GM12878 (cell line): ENCODE measurements at regions not wholly inside any gene's neighbourhood (a gene's known extent, or its start where the extent isn't known, plus 50 kb on each side); places are given as distances from the start of the nearest gene placed in this dataset.

Experiments used
- ATAC-seq: fragments of 200-7000 bp; cut with Tn5 transposase; 3 replicates; pipeline ENCODE4 v1.9.1; 2020; ENCODE audit warnings: mild to moderate bottlenecking, moderate library complexity
- BruUV-seq: library from RNA; stranded (reverse); fragments of 400-500 nt; replicated peaks from 2 replicates; lab custom pipeline; 2021; lab: Mats Ljungman, UMichigan
- CTCF ChIA-PET: fragments of 300-600 bp; sonication (Branson Sonifier 250); formaldehyde crosslinking; extraction: SDS; loops from one replicate; lab custom pipeline; 2021; ENCODE audit warnings: inconsistent platforms; lab: Yijun Ruan, JAX
- POLR2A ChIA-PET: fragments of 350-600 bp; formaldehyde crosslinking; extraction: SDS; loops from one replicate; lab custom pipeline; 2021; ENCODE audit warnings: inconsistent platforms; lab: Charles Lee
- RAD21 ChIA-PET: fragments of 300-600 bp; sonication (Branson Sonifier 250); formaldehyde crosslinking; loops from one replicate; lab custom pipeline; 2023; ENCODE audit warnings: antibody characterized with exemption; ENCODE audit not compliant: unreplicated experiment; lab: Charles Lee
- SMC1A ChIA-PET: fragments of 300-600 bp; sonication (Branson Sonifier 250); formaldehyde crosslinking; loops from one replicate; lab custom pipeline; 2023; ENCODE audit not compliant: unreplicated experiment, uncharacterized antibody; lab: Charles Lee
- DNase-seq: peaks from one replicate; pipeline ENCODE4 v3.0.0-alpha.2; 2011; ENCODE audit warnings: low read depth, low spot score
- FAIRE-seq: peaks from 3 replicates; lab custom pipeline; 2011; peaks lifted over from hg19 to GRCh38; lab: Jason Lieb, UNC
- H2AFZ ChIP-seq: 2 replicates; pipeline ENCODE4 v1.6.0; 2011; ENCODE audit warnings: low read depth, low read length, control low read depth; ENCODE audit not compliant: control insufficient read depth
- H3K27ac ChIP-seq: 2 replicates; pipeline ENCODE4 v1.5.1; 2011; ENCODE audit warnings: control low read depth; ENCODE audit not compliant: control insufficient read depth, insufficient read depth
- H3K27me3 ChIP-seq, 2 experiments: replicated peaks in 1 of 2; 2 replicates each; pipeline versions ENCODE4 v1.6.0 to v1.6.1; 2011; ENCODE audit warnings: low read length in 1 of 2; ENCODE audit not compliant: control insufficient read depth in 2 of 2, insufficient read depth in 2 of 2
- H3K36me3 ChIP-seq, 2 experiments: 2 replicates each; pipeline ENCODE4 v1.5.1; 2011; ENCODE audit warnings: low read length in 1 of 2; ENCODE audit not compliant: control insufficient read depth in 2 of 2, insufficient read depth in 2 of 2
- H3K4me1 ChIP-seq: 2 replicates; pipeline ENCODE4 v1.6.1; 2011; ENCODE audit warnings: mild to moderate bottlenecking, low read length, moderate library complexity, mixed read lengths; ENCODE audit not compliant: control insufficient read depth, insufficient read depth
- H3K4me2 ChIP-seq: 2 replicates; pipeline ENCODE4 v1.6.0; 2011; ENCODE audit warnings: control low read depth; ENCODE audit not compliant: control insufficient read depth, insufficient read depth
- H3K4me3 ChIP-seq: fragments of 200-600 bp; sonication (generic); 2 replicates; pipeline ENCODE4 v1.5.1; 2016
- H3K79me2 ChIP-seq: 2 replicates; pipeline ENCODE4 v1.6.0; 2011; ENCODE audit warnings: low read length; ENCODE audit not compliant: control insufficient read depth, insufficient read depth
- H3K9ac ChIP-seq: 2 replicates; pipeline ENCODE4 v1.8.0; 2011; ENCODE audit warnings: low read length, control low read depth, mixed read lengths; ENCODE audit not compliant: control insufficient read depth, insufficient read depth
- H3K9me3 ChIP-seq: replicated peaks from 3 replicates; pipeline ENCODE4 v1.5.1; 2011; ENCODE audit warnings: mild to moderate bottlenecking, low read length; ENCODE audit not compliant: control insufficient read depth, insufficient read depth
- H4K20me1 ChIP-seq: 2 replicates; pipeline ENCODE4 v1.6.0; 2011; ENCODE audit not compliant: control insufficient read depth, insufficient read depth
- BHLHE40 ChIP-seq, 2 experiments: fragments of 450-650 bp in 1 of 2; IDR thresholded peaks; 2 replicates each; pipeline ENCODE4 v1.6.1; 2011 to 2017; ENCODE audit warnings: low read depth in 2 of 2, borderline replicate concordance in 1 of 2, improper control_type of control experiment in 1 of 2, low read length in 1 of 2, mild to moderate bottlenecking in 1 of 2
- GABPA ChIP-seq: IDR thresholded peaks from 2 replicates; pipeline ENCODE4 v1.6.1; 2014; ENCODE audit warnings: antibody characterized with exemption, low read depth, mild to moderate bottlenecking, inconsistent platforms
- IRF3 ChIP-seq: fragments of 450-650 bp; IDR thresholded peaks from 2 replicates; pipeline ENCODE4 v1.6.1; 2014; ENCODE audit warnings: mild to moderate bottlenecking
- MTA3 ChIP-seq: IDR thresholded peaks from 2 replicates; pipeline ENCODE4 v1.6.1; 2012; ENCODE audit warnings: low read length, inconsistent platforms, borderline replicate concordance
- RBBP5 ChIP-seq: fragments of 200-600 bp; sonication (generic); conservative IDR thresholded peaks from 2 replicates; pipeline ENCODE4 v1.6.1; 2016
- RUNX3 ChIP-seq: IDR thresholded peaks from 2 replicates; pipeline ENCODE4 v1.6.1; 2012; ENCODE audit warnings: low read length, inconsistent platforms
- SP1 ChIP-seq: IDR thresholded peaks from one replicate; pipeline ENCODE4 v1.6.1; 2011; ENCODE audit warnings: low read depth, low read length
- SPI1 ChIP-seq: IDR thresholded peaks from 2 replicates; pipeline ENCODE4 v1.6.1; 2011; ENCODE audit warnings: low read depth, mild to moderate bottlenecking, low read length, moderate library complexity, borderline replicate concordance; ENCODE audit not compliant: insufficient read depth
- SUZ12 ChIP-seq: fragments of 200-600 bp; sonication (generic); IDR thresholded peaks from one replicate; pipeline ENCODE4 v1.6.1; 2018; ENCODE audit warnings: antibody characterized with exemption, mild to moderate bottlenecking; ENCODE audit not compliant: unreplicated experiment
- TARDBP ChIP-seq: IDR thresholded peaks from 2 replicates; pipeline ENCODE4 v1.6.1; 2016; ENCODE audit warnings: borderline replicate concordance
- TBL1XR1 ChIP-seq: IDR thresholded peaks from 2 replicates; pipeline ENCODE4 v1.6.1; 2012; ENCODE audit warnings: low read depth, low read length, improper control_type of control experiment
- ZNF384 ChIP-seq: IDR thresholded peaks from 2 replicates; pipeline ENCODE4 v1.6.1; 2012; ENCODE audit warnings: low read depth, mild to moderate bottlenecking, low read length, improper control_type of control experiment, borderline replicate concordance
- WGBS: methylation state at CpG from one replicate; pipeline ENCODE4 v1.1.6; 2016; ENCODE audit warnings: low lambda C conversion rate; ENCODE audit not compliant: insufficient replicate concordance, insufficient coverage; ENCODE audit errors: missing lambda C conversion rate; 5-methylcytosine and 5-hydroxymethylcytosine counted together
- in situ Hi-C: fragments of 300-500 bp; cut with MboI; formaldehyde crosslinking; loops from 9 replicates; pipeline ENCODE4 v1.14.3; 2018; ENCODE audit warnings: mixed read lengths
- intact Hi-C: fragments of 100-400 bp; cut with micrococcal nuclease; formaldehyde crosslinking; loops from one replicate; pipeline ENCODE4 v1.14.2; 2022; ENCODE audit not compliant: unreplicated experiment

- 3% methylated on average over 2 of the region's 2 CpGs for WGBS
- no peak for FAIRE-seq
- ChIA-PET SMC1A (no interaction called here), POLR2A (no interaction called here)
- DNase-seq = no peak
- H2AFZ ChIP-seq = no peak overlapping the region
- ATAC-seq = no peak
- in situ Hi-C loops = no loop called here
- no peaks in the 10 kb centered on the region for H3K4me1 ChIP-seq
- TF ChIP-seq RBBP5 = no peak
- TF ChIP-seq SUZ12 = no peak
- TF ChIP-seq MTA3 = no peak
- TF ChIP-seq TARDBP = no peak
- no peak for TF ChIP-seq TBL1XR1
- TF ChIP-seq, all 136 proteins: peak for 0
- H3K4me3 ChIP-seq = no peak overlapping the region
- no peaks in the 10 kb centered on the region for H3K9me3 ChIP-seq
- no peaks in the 10 kb centered on the region for H3K79me2 ChIP-seq
- H3K27me3 ChIP-seq = no peaks in the 10 kb centered on the region
- ChIA-PET CTCF (no interaction called here), RAD21 (no interaction called here)
- H3K4me2 ChIP-seq = no peak overlapping the region
- H3K9ac ChIP-seq = no peak overlapping the region
- intact Hi-C loops = no loop called here
- H4K20me1 ChIP-seq = no peaks in the 10 kb centered on the region
- H3K27ac ChIP-seq = no peak overlapping the region
- H3K36me3 ChIP-seq = no peaks in the 10 kb centered on the region
- BruUV-seq = no TSS peak
Measured at GRCh38 chr7:50835156-50835555, 52.5 kb upstream of the GRB10 start.

GRCh38 chr7:50834679-50835078, 52.0 kb upstream of the GRB10 start:
- BruUV-seq = no TSS peak
- H3K9me3 ChIP-seq = no peaks in the 10 kb centered on the region
- RAD21 ChIA-PET = no interaction called here
- no peak overlapping the region for H3K27ac ChIP-seq
- CTCF ChIA-PET = no interaction called here
- FAIRE-seq (no peak), DNase-seq (no peak), ATAC-seq (no peak)
- H3K9ac ChIP-seq = no peak overlapping the region
- POLR2A ChIA-PET = no interaction called here
- in situ Hi-C loops (no loop called here), intact Hi-C loops (no loop called here)
- H4K20me1 ChIP-seq = no peaks in the 10 kb centered on the region
- H3K4me1 ChIP-seq = no peaks in the 10 kb centered on the region
- no peaks in the 10 kb centered on the region for H3K79me2 ChIP-seq
- SMC1A ChIA-PET = no interaction called here
- TF ChIP-seq RUNX3 (no peak), BHLHE40 (IDR thresholded peaks at IDR 0.05; ENCODE audit: borderline replicate concordance in 1 of 2, low read depth in 2 of 2, low read length in 1 of 2) (no peak), GABPA (no peak), ZNF384 (no peak), SPI1 (no peak), SP1 (no peak), IRF3 (no peak)
- no peak overlapping the region for H3K4me2 ChIP-seq
- H3K4me3 ChIP-seq = no peak overlapping the region
- no peaks in the 10 kb centered on the region for H3K36me3 ChIP-seq
- no peaks in the 10 kb centered on the region for H3K27me3 ChIP-seq
- no peak overlapping the region for H2AFZ ChIP-seq
- WGBS = 2% methylated on average over 6 of the region's 6 CpGs
